Spinal cord (tissue), 9 donors: ENCODE measurements at regions not wholly inside any gene's neighbourhood (a gene's known extent, or its start where the extent isn't known, plus 50 kb on each side); places are given as distances from the start of the nearest gene placed in this dataset.
"Not testable (repeated sequence)": the region's sequence is repeated elsewhere in the genome, so short reads cannot be mapped to it uniquely, and the experiment has no call there.

ENCODE experiments used
- DNase-seq, 6 donors: peaks; one replicate each; pipeline versions ENCODE4 v3.0.0 to v3.0.0-alpha.2; 2013 to 2015; ENCODE audit warnings: low spot score in 6 of 6, low read depth in 4 of 6
- H3K27ac ChIP-seq: one replicate; pipeline ENCODE4 v1.5.1; 2013; ENCODE audit warnings: low read depth, low read length, control low read depth
- H3K27me3 ChIP-seq: one replicate; pipeline ENCODE4 v1.6.1; 2013; ENCODE audit warnings: low read length; ENCODE audit not compliant: control insufficient read depth, insufficient read depth
- H3K36me3 ChIP-seq: one replicate; pipeline ENCODE4 v1.6.1; 2013; ENCODE audit warnings: low read length; ENCODE audit not compliant: control insufficient read depth, insufficient read depth
- H3K4me1 ChIP-seq: one replicate; pipeline ENCODE4 v1.6.1; 2013; ENCODE audit warnings: low read length; ENCODE audit not compliant: control insufficient read depth, insufficient read depth
- H3K4me3 ChIP-seq: one replicate; pipeline ENCODE4 v1.5.1; 2013; ENCODE audit warnings: low read depth, low read length, control low read depth
- H3K9me3 ChIP-seq: one replicate; pipeline ENCODE4 v1.6.1; 2013; ENCODE audit warnings: low read length; ENCODE audit not compliant: control insufficient read depth, insufficient read depth
- WGBS: methylation state at CpG from one replicate; pipeline ENCODE4 v1.1.5; 2013; ENCODE audit warnings: missing lambda C conversion rate; ENCODE audit not compliant: insufficient coverage; 5-methylcytosine and 5-hydroxymethylcytosine counted together
- donor health status: healthy.

- not testable (repeated sequence) for H3K27me3 ChIP-seq, H3K4me3 ChIP-seq, H3K9me3 ChIP-seq, H3K36me3 ChIP-seq, H3K4me1 ChIP-seq, DNase-seq, H3K27ac ChIP-seq
- 74% methylated on average over 3 of the region's 6 CpGs for WGBS
Measured at GRCh38 chr1:83410746-83411413, 588.1 kb downstream of the TTLL7 start.

DNA sequence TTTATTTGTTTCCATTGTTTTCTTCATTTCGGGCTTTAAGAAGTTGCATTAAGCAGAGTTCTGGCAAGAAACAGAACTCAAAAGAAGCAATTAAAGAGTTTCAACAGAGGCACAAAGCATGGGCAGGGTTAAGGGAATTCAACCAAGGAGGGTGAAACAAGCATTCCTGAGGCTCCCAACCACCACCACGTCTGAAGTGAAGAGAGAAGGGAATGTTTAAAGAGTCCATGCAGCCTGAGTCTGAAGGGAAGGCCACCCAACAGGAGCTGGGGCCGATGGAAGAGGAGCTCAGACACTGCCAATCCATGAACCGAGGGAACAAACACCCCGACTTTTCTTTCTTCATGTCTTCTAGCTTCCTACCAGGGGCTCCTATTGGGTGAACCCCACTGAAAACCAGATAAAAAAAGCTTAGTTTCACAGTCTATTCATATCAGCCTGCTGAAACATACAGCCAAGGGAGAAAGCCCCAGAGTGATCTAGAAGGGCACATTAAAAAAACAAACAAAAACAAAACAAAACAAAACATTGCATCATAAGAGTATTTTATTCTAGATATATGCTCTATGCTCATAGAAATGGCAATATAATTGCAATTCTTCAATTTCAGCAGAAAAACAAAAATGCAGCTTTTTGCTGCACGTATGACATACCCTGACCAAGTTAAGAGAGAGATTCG lies 592.1 kb downstream of the TTLL7 start:
- WGBS, result no CpG with 5 or more reads among the region's 7 CpGs
- DNase-seq, H3K4me3 ChIP-seq, H3K36me3 ChIP-seq, H3K4me1 ChIP-seq, H3K9me3 ChIP-seq, H3K27me3 ChIP-seq, H3K27ac ChIP-seq: not testable (repeated sequence)

GRCh38 chr1:83405789-83406188 lies 593.1 kb downstream of the TTLL7 start:
- H3K4me3 ChIP-seq, H3K4me1 ChIP-seq, H3K27ac ChIP-seq, H3K9me3 ChIP-seq, H3K27me3 ChIP-seq, H3K36me3 ChIP-seq: not testable (repeated sequence)
- WGBS, result no CpG with 5 or more reads among the region's 1 CpG
- DNase-seq, result peak in 1 of 6 donors; percentile 23

- DNase-seq, H3K36me3 ChIP-seq, H3K27me3 ChIP-seq, H3K4me3 ChIP-seq, H3K27ac ChIP-seq, H3K4me1 ChIP-seq, H3K9me3 ChIP-seq: not testable (repeated sequence)
- 86% methylated on average over 2 of the region's 7 CpGs for WGBS
Measured at GRCh38 chr1:83403500-83403899, 595.4 kb downstream of the TTLL7 start.

DNA sequence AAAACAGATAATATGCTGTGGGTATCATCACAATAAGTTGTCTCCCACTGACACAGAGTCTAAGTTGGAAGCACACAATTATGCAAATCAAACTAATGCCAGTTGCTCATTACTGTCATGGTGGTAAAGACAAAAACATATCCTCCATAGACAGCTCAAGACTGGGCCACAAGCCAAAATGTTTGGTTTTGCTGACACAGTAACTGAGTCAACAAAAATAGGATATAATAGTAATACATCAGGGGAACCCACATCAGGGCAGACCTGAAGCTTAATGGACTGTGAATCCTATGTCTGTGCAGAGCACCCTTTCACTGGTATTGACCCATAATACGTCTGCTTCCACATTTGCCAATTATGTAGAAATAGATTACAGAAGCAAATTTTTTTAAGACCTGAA lies 597.8 kb downstream of the TTLL7 start:
- H3K27me3 ChIP-seq, H3K9me3 ChIP-seq, H3K4me3 ChIP-seq, H3K27ac ChIP-seq, H3K36me3 ChIP-seq, DNase-seq, H3K4me1 ChIP-seq: not testable (repeated sequence)
- no CpG with 5 or more reads among the region's 1 CpG for WGBS

GRCh38 chr1:83400173-83400572 lies 598.8 kb downstream of the TTLL7 start:
- H3K9me3 ChIP-seq, H3K27me3 ChIP-seq, H3K27ac ChIP-seq, DNase-seq, H3K36me3 ChIP-seq, H3K4me3 ChIP-seq, H3K4me1 ChIP-seq: not testable (repeated sequence)

- DNase-seq, H3K4me3 ChIP-seq, H3K4me1 ChIP-seq, H3K27me3 ChIP-seq, H3K27ac ChIP-seq, H3K9me3 ChIP-seq, H3K36me3 ChIP-seq: not testable (repeated sequence)
Measured at GRCh38 chr1:83398125-83398524, 600.8 kb downstream of the TTLL7 start.

DNA sequence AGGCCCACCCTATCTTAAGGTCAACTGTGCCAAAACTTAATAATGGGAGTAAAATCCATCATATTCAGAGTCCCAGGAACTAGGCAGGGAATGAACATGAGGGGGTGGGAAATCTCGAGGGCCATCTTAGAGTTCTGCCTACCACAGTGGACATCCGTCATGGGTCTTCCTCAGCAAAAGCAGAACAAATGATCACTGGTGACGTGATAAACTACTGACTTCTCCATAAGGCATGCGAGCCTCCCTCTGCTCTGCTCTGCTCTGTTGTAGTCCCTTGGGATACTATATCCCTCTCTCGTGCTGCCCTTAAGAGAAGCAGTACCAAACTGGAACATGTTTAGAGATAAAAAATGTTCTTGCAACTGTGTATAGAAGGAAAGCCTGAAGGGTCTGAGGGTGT lies 603.8 kb downstream of the TTLL7 start:
- H3K9me3 ChIP-seq, H3K4me1 ChIP-seq, H3K27me3 ChIP-seq, DNase-seq, H3K4me3 ChIP-seq, H3K27ac ChIP-seq, H3K36me3 ChIP-seq: not testable (repeated sequence)
- 94% methylated on average over 3 of the region's 5 CpGs for WGBS

DNA sequence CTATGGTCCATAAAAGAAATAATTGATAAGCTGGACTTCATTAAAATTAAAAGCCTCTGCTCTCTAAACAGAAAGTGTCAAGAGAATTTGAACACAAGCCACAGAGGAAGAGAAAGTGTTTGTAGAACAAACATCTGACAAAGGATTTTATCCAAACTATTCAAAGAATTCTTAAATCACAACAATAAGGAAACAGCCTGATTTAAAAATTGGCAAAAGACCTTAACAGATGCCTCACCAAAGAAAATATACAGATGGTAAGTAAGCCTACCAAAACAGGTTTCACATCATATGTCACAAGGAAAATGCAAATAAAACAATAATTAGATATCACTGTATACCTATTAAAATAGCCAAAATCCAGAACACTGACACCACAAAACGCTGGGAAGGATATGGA lies 612.0 kb downstream of the TTLL7 start:
- H3K36me3 ChIP-seq, H3K27me3 ChIP-seq, H3K27ac ChIP-seq, H3K9me3 ChIP-seq, H3K4me3 ChIP-seq, H3K4me1 ChIP-seq: not testable (repeated sequence)
- DNase-seq, result peak in 1 of 6 donors; percentile 62
- WGBS, result no CpG with 5 or more reads among the region's 1 CpG

GRCh38 chr1:83383107-83383506 lies 615.8 kb downstream of the TTLL7 start:
- H3K9me3 ChIP-seq, H3K27me3 ChIP-seq, H3K4me1 ChIP-seq, DNase-seq, H3K27ac ChIP-seq, H3K4me3 ChIP-seq, H3K36me3 ChIP-seq: not testable (repeated sequence)
- no CpG with 5 or more reads among the region's 2 CpGs for WGBS
